ENCODE measurements at regions not wholly inside any gene's neighbourhood (a gene's known extent, or its start where the extent isn't known, plus 50 kb on each side); places are given as distances from the start of the nearest gene placed in this dataset.
"Not testable (repeated sequence)": the region's sequence is repeated elsewhere in the genome, so short reads cannot be mapped to it uniquely, and the experiment has no call there.

- ATAC-seq (ENCODE audit: low FRiP score): no peak
- DNase-seq (ENCODE audit: low spot score): no peak
Measured at GRCh38 chr10:31677195-31678138, 251.2 kb downstream of the ARHGAP12 start.

GRCh38 chr10:31675726-31676125 lies 252.9 kb downstream of the ARHGAP12 start:
- ATAC-seq (ENCODE audit: low FRiP score): no peak
- no peak for TF ChIP-seq CTCF (IDR thresholded peaks at IDR 0.05)
- DNase-seq (ENCODE audit: low spot score): no peak

More at GRCh38 chr10:31677195-31678138, 251.2 kb downstream of the ARHGAP12 start:
- no peak for TF ChIP-seq CTCF (IDR thresholded peaks at IDR 0.05)

GRCh38 chr10:31669357-31669756 lies 259.3 kb downstream of the ARHGAP12 start:
- ATAC-seq (ENCODE audit: low FRiP score) (no peak), DNase-seq (ENCODE audit: low spot score) (no peak)

GRCh38 chr10:31668326-31668725 lies 260.3 kb downstream of the ARHGAP12 start:
- DNase-seq (ENCODE audit: low spot score) (no peak), ATAC-seq (ENCODE audit: low FRiP score) (no peak)
- TF ChIP-seq CTCF (IDR thresholded peaks at IDR 0.05): no peak

More at GRCh38 chr10:31669357-31669756, 259.3 kb downstream of the ARHGAP12 start:
- TF ChIP-seq CTCF (IDR thresholded peaks at IDR 0.05): no peak

- ATAC-seq (ENCODE audit: low FRiP score); DNase-seq (ENCODE audit: low spot score): not testable (repeated sequence)
Measured at GRCh38 chr10:31665764-31666279, 262.8 kb downstream of the ARHGAP12 start.

GRCh38 chr10:31664803-31665202 lies 263.8 kb downstream of the ARHGAP12 start:
- TF ChIP-seq CTCF (IDR thresholded peaks at IDR 0.05): no peak
- no peak for ATAC-seq (ENCODE audit: low FRiP score)
- no peak for DNase-seq (ENCODE audit: low spot score)

- not testable (repeated sequence) for DNase-seq (ENCODE audit: low spot score)
Measured at GRCh38 chr10:31664071-31664470, 264.6 kb downstream of the ARHGAP12 start.

GRCh38 chr10:31660300-31660699 lies 268.3 kb downstream of the ARHGAP12 start:
- DNase-seq (ENCODE audit: low spot score): no peak
- TF ChIP-seq CTCF (IDR thresholded peaks at IDR 0.05): no peak

More at GRCh38 chr10:31664071-31664470, 264.6 kb downstream of the ARHGAP12 start:
- not testable (repeated sequence) for ATAC-seq (ENCODE audit: low FRiP score)

More at GRCh38 chr10:31660300-31660699, 268.3 kb downstream of the ARHGAP12 start:
- ATAC-seq (ENCODE audit: low FRiP score): no peak

Data from omental fat pad (tissue), 3 donors.